ENCODE measurements at regions not wholly inside any gene's neighbourhood (a gene's known extent, or its start where the extent isn't known, plus 50 kb on each side); places are given as distances from the start of the nearest gene placed in this dataset.
"Not testable (repeated sequence)": the region's sequence is repeated elsewhere in the genome, so short reads cannot be mapped to it uniquely, and the experiment has no call there.

DNA sequence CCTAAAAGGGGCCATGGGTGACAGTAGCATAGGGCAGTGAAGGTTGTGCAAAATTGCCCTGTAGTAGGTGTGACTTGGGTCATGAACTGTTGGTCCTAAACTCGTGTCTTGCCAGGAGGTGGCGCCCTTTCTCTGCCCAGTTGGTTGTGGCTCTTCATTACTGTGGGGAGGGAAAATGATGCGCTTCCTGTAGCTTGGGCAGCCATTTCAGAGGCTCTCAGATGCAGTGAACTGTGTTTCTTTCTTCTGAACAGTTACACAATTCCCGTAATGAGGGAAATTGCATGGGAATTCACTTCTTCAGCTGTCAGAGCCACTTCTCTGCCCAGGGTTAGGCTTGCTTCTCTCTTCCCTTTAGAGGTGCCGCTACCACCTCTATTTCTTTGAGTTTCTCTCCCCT lies 148.1 kb upstream of the NRXN3 start:
- ATAC-seq (replicated peaks; ENCODE audit: extremely low read depth, poor library complexity, severe bottlenecking) (no peak), DNase-seq (ENCODE audit: low spot score in 2 of 2) (no peak)
- Mint-ChIP-seq H3K4me1 (no peaks in the 10 kb centered on the region), H3K36me3 (ENCODE audit: insufficient read depth) (no peaks in the 10 kb centered on the region), H3K27me3 (peaks cover 14% of the 10 kb centered on the region), H3K9me3 (no peaks in the 10 kb centered on the region), H3K4me3 (no peak overlapping the region), H3K27ac (ENCODE audit: low read depth) (no peak overlapping the region)

DNA sequence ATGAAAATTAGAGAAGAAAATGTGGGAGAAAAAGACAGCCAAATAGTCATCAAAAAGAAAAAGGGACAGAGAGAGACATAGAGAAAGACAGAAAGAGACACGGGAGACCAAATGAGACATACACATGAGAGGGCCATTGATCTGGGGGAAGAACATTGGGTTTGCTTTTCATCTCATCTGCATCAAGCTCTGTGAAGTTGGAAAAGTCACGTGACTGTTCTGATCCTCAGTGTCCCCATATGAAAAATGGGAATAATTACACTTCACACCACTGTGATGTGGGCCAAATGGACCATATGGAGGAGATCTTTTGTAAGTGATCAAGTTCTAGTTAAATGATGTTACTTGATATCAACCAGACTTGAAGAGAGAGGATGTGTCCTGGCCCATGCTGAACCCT lies 147.1 kb upstream of the NRXN3 start:
- ATAC-seq (replicated peaks; ENCODE audit: extremely low read depth, poor library complexity, severe bottlenecking) (no peak), DNase-seq (ENCODE audit: low spot score in 2 of 2) (no peak)
- H3K4me1 Mint-ChIP-seq: no peaks in the 10 kb centered on the region
- H3K27ac Mint-ChIP-seq (ENCODE audit: low read depth): no peak overlapping the region
- peaks cover 14% of the 10 kb centered on the region for H3K27me3 Mint-ChIP-seq
- H3K9me3 Mint-ChIP-seq: no peaks in the 10 kb centered on the region
- no peaks in the 10 kb centered on the region for H3K36me3 Mint-ChIP-seq (ENCODE audit: insufficient read depth)
- no peak overlapping the region for H3K4me3 Mint-ChIP-seq

GRCh38 chr14:78028471-78028870 lies 141.7 kb upstream of the NRXN3 start:
- ATAC-seq (replicated peaks; ENCODE audit: extremely low read depth, poor library complexity, severe bottlenecking) (no peak), DNase-seq (ENCODE audit: low spot score in 2 of 2) (no peak)
- H3K36me3 Mint-ChIP-seq (ENCODE audit: insufficient read depth): no peaks in the 10 kb centered on the region
- H3K4me3 Mint-ChIP-seq: no peak overlapping the region
- no peak overlapping the region for H3K27ac Mint-ChIP-seq (ENCODE audit: low read depth)
- H3K4me1 Mint-ChIP-seq: no peaks in the 10 kb centered on the region
- peaks cover 42% of the 10 kb centered on the region for H3K27me3 Mint-ChIP-seq
- no peaks in the 10 kb centered on the region for H3K9me3 Mint-ChIP-seq

- Mint-ChIP-seq H3K27ac (ENCODE audit: low read depth) (no peak overlapping the region), H3K4me3 (no peak overlapping the region), H3K36me3 (ENCODE audit: insufficient read depth) (no peaks in the 10 kb centered on the region), H3K9me3 (no peaks in the 10 kb centered on the region), H3K27me3 (peaks cover 42% of the 10 kb centered on the region), H3K4me1 (no peaks in the 10 kb centered on the region)
- no peak for DNase-seq (ENCODE audit: low spot score in 2 of 2)
- no peak for ATAC-seq (replicated peaks; ENCODE audit: extremely low read depth, poor library complexity, severe bottlenecking)
Measured at GRCh38 chr14:78029601-78030372, 140.4 kb upstream of the NRXN3 start.

DNA sequence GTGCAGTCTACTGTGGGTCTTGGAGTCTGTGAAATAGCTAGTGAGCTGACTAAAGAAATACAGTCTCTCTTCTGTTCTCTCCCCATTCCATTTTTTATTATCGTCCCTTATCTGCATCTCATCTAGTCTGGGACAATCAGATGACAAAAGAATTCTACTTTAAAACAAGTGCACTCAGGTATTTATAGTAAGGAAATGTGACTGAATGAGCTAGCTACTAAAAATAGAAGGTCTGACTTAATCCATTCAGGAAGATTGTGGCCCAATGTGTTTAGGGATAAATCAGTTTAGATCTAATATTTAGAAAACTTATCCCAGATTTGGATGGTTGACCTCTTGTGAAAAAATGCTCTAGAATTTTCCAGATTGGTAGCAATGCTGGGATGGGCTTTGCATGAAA lies 126.8 kb upstream of the NRXN3 start:
- Mint-ChIP-seq H3K9me3 (no peaks in the 10 kb centered on the region), H3K4me1 (no peaks in the 10 kb centered on the region), H3K27ac (ENCODE audit: low read depth) (no peak overlapping the region), H3K4me3 (no peak overlapping the region), H3K27me3 (peaks cover 35% of the 10 kb centered on the region), H3K36me3 (ENCODE audit: insufficient read depth) (no peaks in the 10 kb centered on the region)
- ATAC-seq (replicated peaks; ENCODE audit: extremely low read depth, poor library complexity, severe bottlenecking) (no peak), DNase-seq (ENCODE audit: low spot score in 2 of 2) (no peak)

GRCh38 chr14:78048120-78048519 lies 122.1 kb upstream of the NRXN3 start:
- H3K27me3 Mint-ChIP-seq: peaks cover 17% of the 10 kb centered on the region
- H3K27ac Mint-ChIP-seq (ENCODE audit: low read depth): no peak overlapping the region
- H3K4me1 Mint-ChIP-seq: no peaks in the 10 kb centered on the region
- peaks cover 2% of the 10 kb centered on the region for H3K36me3 Mint-ChIP-seq (ENCODE audit: insufficient read depth)
- no peak for DNase-seq (ENCODE audit: low spot score in 2 of 2)
- H3K4me3 Mint-ChIP-seq: no peak overlapping the region
- H3K9me3 Mint-ChIP-seq: no peaks in the 10 kb centered on the region
- no peak for ATAC-seq (replicated peaks; ENCODE audit: extremely low read depth, poor library complexity, severe bottlenecking)

DNA sequence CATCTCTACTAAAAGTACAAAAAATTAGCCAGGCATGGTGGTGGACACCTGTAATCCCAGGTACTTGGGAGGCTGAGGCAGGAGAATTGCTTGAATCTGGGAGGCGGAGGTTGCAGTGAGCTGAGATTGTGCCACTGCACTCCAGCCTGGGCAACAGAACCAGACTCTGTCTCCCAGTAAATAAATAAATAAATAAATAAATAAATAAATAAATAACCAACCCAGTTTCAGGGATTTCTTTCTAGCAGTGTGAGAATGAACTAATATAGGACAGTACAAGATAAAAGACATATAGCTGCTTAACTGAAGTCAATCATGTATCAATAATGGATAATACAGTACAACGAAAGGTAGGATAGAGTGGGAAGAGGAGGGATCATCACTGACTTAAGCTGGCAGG lies 113.3 kb upstream of the NRXN3 start:
- not testable (repeated sequence) for DNase-seq (ENCODE audit: low spot score in 2 of 2); H3K9me3 Mint-ChIP-seq; ATAC-seq (replicated peaks; ENCODE audit: extremely low read depth, poor library complexity, severe bottlenecking); H3K4me1 Mint-ChIP-seq; H3K27ac Mint-ChIP-seq (ENCODE audit: low read depth); H3K4me3 Mint-ChIP-seq; H3K36me3 Mint-ChIP-seq (ENCODE audit: insufficient read depth); H3K27me3 Mint-ChIP-seq

DNA sequence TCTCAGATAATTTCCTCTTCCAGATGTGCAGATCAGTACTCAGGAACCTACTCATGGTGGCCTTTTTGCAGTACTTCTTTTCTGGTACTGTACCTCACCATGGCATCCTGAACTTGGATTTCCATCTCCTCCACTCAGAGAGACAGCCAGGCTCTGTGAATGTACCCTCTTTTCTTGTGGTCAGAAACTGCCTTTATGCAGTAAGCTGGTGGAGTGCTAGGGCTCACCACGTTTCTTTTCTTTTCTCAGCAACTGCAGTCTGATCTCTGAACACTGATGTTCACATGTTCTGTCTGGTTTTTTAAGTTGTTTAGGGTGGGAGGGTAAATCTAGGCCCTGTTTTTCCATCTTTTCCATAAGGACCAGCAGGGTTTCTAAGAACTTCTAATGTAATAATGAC lies 99.8 kb upstream of the NRXN3 start:
- H3K36me3 Mint-ChIP-seq (ENCODE audit: insufficient read depth): no peaks in the 10 kb centered on the region
- H3K27me3 Mint-ChIP-seq: no peaks in the 10 kb centered on the region
- H3K27ac Mint-ChIP-seq (ENCODE audit: low read depth): no peak overlapping the region
- H3K4me1 Mint-ChIP-seq: no peaks in the 10 kb centered on the region
- H3K9me3 Mint-ChIP-seq: no peaks in the 10 kb centered on the region
- DNase-seq (ENCODE audit: low spot score in 2 of 2) (no peak), ATAC-seq (replicated peaks; ENCODE audit: extremely low read depth, poor library complexity, severe bottlenecking) (no peak)
- no peak overlapping the region for H3K4me3 Mint-ChIP-seq

GRCh38 chr14:78071016-78071549 lies 99.1 kb upstream of the NRXN3 start:
- Mint-ChIP-seq H3K4me3 (no peak overlapping the region), H3K9me3 (no peaks in the 10 kb centered on the region), H3K36me3 (ENCODE audit: insufficient read depth) (no peaks in the 10 kb centered on the region), H3K27ac (ENCODE audit: low read depth) (no peak overlapping the region), H3K27me3 (no peaks in the 10 kb centered on the region), H3K4me1 (no peaks in the 10 kb centered on the region)
- no peak for DNase-seq (ENCODE audit: low spot score in 2 of 2)
- no peak for ATAC-seq (replicated peaks; ENCODE audit: extremely low read depth, poor library complexity, severe bottlenecking)

DNA sequence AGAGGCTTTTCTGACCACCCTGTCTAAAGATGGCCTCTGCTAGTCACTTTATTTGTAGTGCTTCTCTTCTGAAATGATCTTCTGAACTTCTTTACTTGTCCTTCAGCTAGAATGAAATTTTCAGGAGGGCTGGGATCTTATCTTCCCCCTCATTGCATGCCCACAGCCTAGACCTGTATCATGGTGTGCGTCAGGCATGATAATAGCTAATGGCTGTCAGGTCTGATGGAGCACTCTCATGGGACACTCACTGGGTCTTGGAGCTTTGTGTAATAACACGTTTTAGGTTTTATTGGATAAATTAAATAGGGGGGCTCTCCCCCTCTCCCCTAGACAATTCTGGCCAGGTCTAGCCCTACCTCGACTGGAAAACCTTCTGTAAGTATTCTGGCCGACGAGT lies 97.1 kb upstream of the NRXN3 start:
- Mint-ChIP-seq H3K36me3 (ENCODE audit: insufficient read depth) (no peaks in the 10 kb centered on the region), H3K4me3 (no peak overlapping the region), H3K27ac (ENCODE audit: low read depth) (no peak overlapping the region), H3K9me3 (no peaks in the 10 kb centered on the region), H3K27me3 (no peaks in the 10 kb centered on the region), H3K4me1 (no peaks in the 10 kb centered on the region)
- no peak for DNase-seq (ENCODE audit: low spot score in 2 of 2)
- ATAC-seq (replicated peaks; ENCODE audit: extremely low read depth, poor library complexity, severe bottlenecking): no peak

DNA sequence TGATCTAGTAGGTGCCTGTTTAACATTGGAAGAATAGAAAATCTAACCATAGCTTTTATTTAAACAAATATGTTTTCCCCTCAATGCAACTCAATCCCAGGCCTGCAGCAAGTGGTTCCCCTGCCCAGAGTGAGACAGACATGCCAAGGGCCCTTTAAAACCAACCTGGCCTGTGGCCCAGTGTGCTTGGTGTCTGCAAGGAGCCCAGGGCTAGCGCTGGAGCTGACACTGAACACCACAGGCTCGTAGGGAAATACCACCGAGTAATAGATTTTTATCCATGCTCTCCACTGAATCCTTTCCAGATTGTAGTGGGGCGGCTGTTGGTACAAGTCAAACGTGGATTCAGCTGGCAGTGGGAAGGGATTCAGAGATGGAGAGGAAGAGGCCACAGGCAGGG lies 95.6 kb upstream of the NRXN3 start:
- Mint-ChIP-seq H3K4me3 (no peak overlapping the region), H3K4me1 (no peaks in the 10 kb centered on the region), H3K9me3 (no peaks in the 10 kb centered on the region), H3K27me3 (no peaks in the 10 kb centered on the region), H3K27ac (ENCODE audit: low read depth) (no peak overlapping the region), H3K36me3 (ENCODE audit: insufficient read depth) (no peaks in the 10 kb centered on the region)
- DNase-seq (ENCODE audit: low spot score in 2 of 2): no peak
- no peak for ATAC-seq (replicated peaks; ENCODE audit: extremely low read depth, poor library complexity, severe bottlenecking)

- no peak overlapping the region for H3K27ac Mint-ChIP-seq (ENCODE audit: low read depth)
Measured at GRCh38 chr14:78075033-78075432, 95.1 kb upstream of the NRXN3 start.

DNA sequence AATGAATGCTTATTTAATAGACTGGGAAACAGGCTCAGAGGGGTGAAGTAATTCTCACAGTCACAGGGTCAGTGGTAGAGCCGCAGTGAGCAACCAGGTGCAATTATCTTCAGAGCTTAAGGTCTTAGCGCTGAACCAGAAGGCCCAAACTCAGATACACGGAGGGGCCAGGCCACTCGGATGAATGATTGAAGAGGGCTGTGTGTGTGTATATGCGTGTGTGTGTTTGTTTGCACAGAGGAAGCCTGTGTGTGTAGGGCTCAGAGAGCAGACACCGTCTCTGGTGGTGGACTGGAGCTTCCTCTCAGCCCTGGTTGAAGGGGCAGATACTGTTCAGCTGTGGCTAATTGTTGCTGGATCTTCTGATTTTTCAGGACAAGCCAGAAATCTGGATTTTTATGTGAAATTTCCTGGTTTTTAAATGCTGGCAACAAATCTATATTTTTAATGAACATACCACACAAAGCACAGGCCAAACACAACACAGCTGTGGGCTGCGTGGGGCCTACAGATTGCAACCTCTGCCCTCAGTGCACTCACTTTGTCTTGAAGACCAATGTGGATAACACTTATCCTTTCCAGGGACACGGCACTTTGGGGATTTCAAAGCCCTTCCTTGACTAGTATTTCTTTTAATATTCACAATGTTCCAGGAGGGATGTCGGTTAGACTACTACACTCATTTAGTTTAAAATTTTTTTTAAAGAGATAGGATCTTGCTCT lies 94.5 kb upstream of the NRXN3 start:
- Mint-ChIP-seq H3K36me3 (ENCODE audit: insufficient read depth) (no peaks in the 10 kb centered on the region), H3K27me3 (no peaks in the 10 kb centered on the region), H3K4me3 (no peak overlapping the region), H3K4me1 (no peaks in the 10 kb centered on the region), H3K27ac (ENCODE audit: low read depth) (no peak overlapping the region), H3K9me3 (no peaks in the 10 kb centered on the region)
- no peak for DNase-seq (ENCODE audit: low spot score in 2 of 2)
- ATAC-seq (replicated peaks; ENCODE audit: extremely low read depth, poor library complexity, severe bottlenecking): no peak

More at GRCh38 chr14:78075033-78075432, 95.1 kb upstream of the NRXN3 start:
- no peak for DNase-seq (ENCODE audit: low spot score in 2 of 2)
- Mint-ChIP-seq H3K9me3 (no peaks in the 10 kb centered on the region), H3K4me3 (no peak overlapping the region), H3K27me3 (no peaks in the 10 kb centered on the region), H3K4me1 (no peaks in the 10 kb centered on the region), H3K36me3 (ENCODE audit: insufficient read depth) (no peaks in the 10 kb centered on the region)
- no peak for ATAC-seq (replicated peaks; ENCODE audit: extremely low read depth, poor library complexity, severe bottlenecking)
